Type B pancreatic cell (in vitro differentiated cells): ENCODE measurements at regions not wholly inside any gene's neighbourhood (a gene's known extent, or its start where the extent isn't known, plus 50 kb on each side); places are given as distances from the start of the nearest gene placed in this dataset.
"Not testable (repeated sequence)": the region's sequence is repeated elsewhere in the genome, so short reads cannot be mapped to it uniquely, and the experiment has no call there.

Experiments used
- DNase-seq: peaks from one replicate; pipeline ENCODE4 v3.0.0; 2021; ENCODE audit warnings: mixed read lengths; ENCODE audit not compliant: unreplicated experiment; ENCODE audit errors: extremely low spot score
- H3K27ac Mint-ChIP-seq: 2 replicates; pipeline ENCODE4 v1.8.0; 2021; ENCODE audit warnings: mild to moderate bottlenecking, mixed read lengths
- H3K27me3 Mint-ChIP-seq: 2 replicates; pipeline ENCODE4 v1.8.0; 2021; ENCODE audit warnings: mixed read lengths
- H3K36me3 Mint-ChIP-seq: 2 replicates; pipeline ENCODE4 v1.8.0; 2021; ENCODE audit warnings: mixed read lengths
- H3K4me1 Mint-ChIP-seq: one replicate; pipeline ENCODE4 v1.8.0; 2021; ENCODE audit warnings: mixed read lengths; ENCODE audit not compliant: unreplicated experiment
- H3K4me3 Mint-ChIP-seq: 2 replicates; pipeline ENCODE4 v1.8.0; 2021; ENCODE audit warnings: mild to moderate bottlenecking, mixed read lengths
- H3K9me3 Mint-ChIP-seq: 2 replicates; pipeline ENCODE4 v1.8.0; 2021; ENCODE audit warnings: mixed read lengths
- CTCF ChIP-seq: fragments of 200-600 bp; sonication (generic); conservative IDR thresholded peaks from 2 replicates; pipeline ENCODE4 v1.5.0; 2021; ENCODE audit warnings: antibody characterized with exemption, mild to moderate bottlenecking

GRCh38 chr5:118302786-118303185 lies 685.6 kb downstream of the DTWD2 start:
- no peaks in the 10 kb centered on the region for H3K9me3 Mint-ChIP-seq

GRCh38 chr5:118301696-118302095 lies 686.7 kb downstream of the DTWD2 start:
- TF ChIP-seq CTCF = no peak
- no peaks in the 10 kb centered on the region for H3K4me1 Mint-ChIP-seq
- H3K27me3 Mint-ChIP-seq = peaks cover 3% of the 10 kb centered on the region
- no peak overlapping the region for H3K27ac Mint-ChIP-seq
- no peaks in the 10 kb centered on the region for H3K36me3 Mint-ChIP-seq
- H3K9me3 Mint-ChIP-seq = no peaks in the 10 kb centered on the region
- H3K4me3 Mint-ChIP-seq = no peak overlapping the region
- DNase-seq = no peak

More at GRCh38 chr5:118302786-118303185, 685.6 kb downstream of the DTWD2 start:
- H3K36me3 Mint-ChIP-seq = no peaks in the 10 kb centered on the region
- DNase-seq = no peak
- H3K27ac Mint-ChIP-seq = no peak overlapping the region
- H3K27me3 Mint-ChIP-seq = peaks cover 3% of the 10 kb centered on the region
- no peak overlapping the region for H3K4me3 Mint-ChIP-seq
- H3K4me1 Mint-ChIP-seq = no peaks in the 10 kb centered on the region
- TF ChIP-seq CTCF = no peak

GRCh38 chr5:118295045-118295444 lies 693.3 kb downstream of the DTWD2 start:
- no peaks in the 10 kb centered on the region for H3K9me3 Mint-ChIP-seq
- H3K27me3 Mint-ChIP-seq = peaks cover 6% of the 10 kb centered on the region
- no peaks in the 10 kb centered on the region for H3K36me3 Mint-ChIP-seq
- no peak for TF ChIP-seq CTCF
- no peak for DNase-seq
- no peaks in the 10 kb centered on the region for H3K4me1 Mint-ChIP-seq
- no peak overlapping the region for H3K4me3 Mint-ChIP-seq
- no peak overlapping the region for H3K27ac Mint-ChIP-seq

- Mint-ChIP-seq H3K36me3 (no peaks in the 10 kb centered on the region), H3K27ac (no peak overlapping the region), H3K4me3 (no peak overlapping the region), H3K27me3 (peaks cover 3% of the 10 kb centered on the region), H3K9me3 (no peaks in the 10 kb centered on the region), H3K4me1 (no peaks in the 10 kb centered on the region)
- TF ChIP-seq CTCF = no peak
- no peak for DNase-seq
These were observed 695.0 kb downstream of the DTWD2 start for GRCh38 chr5:118293378-118293777.

- no peak overlapping the region for H3K4me3 Mint-ChIP-seq
- TF ChIP-seq CTCF = no peak
- no peaks in the 10 kb centered on the region for H3K4me1 Mint-ChIP-seq
- H3K36me3 Mint-ChIP-seq = no peaks in the 10 kb centered on the region
- DNase-seq = no peak
- H3K27me3 Mint-ChIP-seq = peaks cover 3% of the 10 kb centered on the region
- H3K9me3 Mint-ChIP-seq = no peaks in the 10 kb centered on the region
- no peak overlapping the region for H3K27ac Mint-ChIP-seq
These were observed 698.1 kb downstream of the DTWD2 start for GRCh38 chr5:118290204-118290603.

- DNase-seq, H3K36me3 Mint-ChIP-seq, H3K4me3 Mint-ChIP-seq, H3K27ac Mint-ChIP-seq, H3K9me3 Mint-ChIP-seq, H3K4me1 Mint-ChIP-seq, H3K27me3 Mint-ChIP-seq: not testable (repeated sequence)
These were observed 704.1 kb downstream of the DTWD2 start for GRCh38 chr5:118284230-118284629.

GRCh38 chr5:118282480-118283038 lies 705.8 kb downstream of the DTWD2 start:
- H3K36me3 Mint-ChIP-seq, H3K4me1 Mint-ChIP-seq, H3K4me3 Mint-ChIP-seq, DNase-seq, H3K9me3 Mint-ChIP-seq, H3K27me3 Mint-ChIP-seq, H3K27ac Mint-ChIP-seq: not testable (repeated sequence)
